ENCODE measurements at regions not wholly inside any gene's neighbourhood (a gene's known extent, or its start where the extent isn't known, plus 50 kb on each side); places are given as distances from the start of the nearest gene placed in this dataset.

GRCh38 chr15:70563561-70564095 is 199.7 kb downstream of the UACA start:
- intact Hi-C loops (cut with micrococcal nuclease) (no loop called here), dilution Hi-C loops (cut with HindIII; ENCODE audit: low sequenced_read_pairs, unreplicated experiment) (no loop called here), in situ Hi-C loops (cut with MboI; ENCODE audit: low sequenced_read_pairs) (no loop called here)
- H3K4me3 ChIP-seq (ENCODE audit: insufficient read depth, low read depth, low read length) = no peak overlapping the region
- no peak overlapping the region for H4K5ac ChIP-seq (ENCODE audit: low read depth, low read length)
- no peaks in the 10 kb centered on the region for H4K20me1 ChIP-seq (ENCODE audit: insufficient read depth, low read length)
- ATAC-seq (ENCODE audit: low read depth) (no peak), DNase-seq (no peak)
- H2BK120ac ChIP-seq (ENCODE audit: low read depth, low read length) = no peak overlapping the region
- no peaks in the 10 kb centered on the region for H3K36me3 ChIP-seq (ENCODE audit: control insufficient read depth, insufficient read depth, low read length)
- H3K79me1 ChIP-seq (ENCODE audit: low read depth in 1 of 2, low read length in 2 of 2) = no peaks in the 10 kb centered on the region
- peaks cover 6% of the 10 kb centered on the region for H3K9me1 ChIP-seq (ENCODE audit: insufficient read depth, low read length)
- peaks cover 11% of the 10 kb centered on the region for H3K4me1 ChIP-seq (ENCODE audit: control insufficient read depth, insufficient read depth, low read length)
- no peak overlapping the region for H3K56ac ChIP-seq (ENCODE audit: extremely low read depth, insufficient read depth, low read length)
- H3K23ac ChIP-seq (ENCODE audit: low read depth, low read length) = no peak overlapping the region
- no peak overlapping the region for H2AK9ac ChIP-seq (replicated peaks; ENCODE audit: low read depth, low read length, poor library complexity)
- H4K8ac ChIP-seq (ENCODE audit: low read depth in 2 of 2, low read length in 2 of 2) = no peak overlapping the region
- no peak overlapping the region for H3K14ac ChIP-seq (replicated peaks; ENCODE audit: low read depth, low read length)
- H2AFZ ChIP-seq (replicated peaks; ENCODE audit: low read length, poor library complexity) = no peak overlapping the region
- ChIA-PET CTCF (no interaction called here), POLR2A (ENCODE audit: unreplicated experiment) (interaction anchor here (0.6 kb wide), 1 partner anchor 627 kb away, joined by 3 read pairs; no protein-coding TSS in a partner anchor)
- H2BK20ac ChIP-seq (ENCODE audit: low read depth, low read length) = no peak overlapping the region
- H3K4me2 ChIP-seq (ENCODE audit: low read depth, low read length) = no peak overlapping the region
- H3K18ac ChIP-seq (ENCODE audit: low read depth, low read length) = no peak overlapping the region
- no peak overlapping the region for H3K4ac ChIP-seq (ENCODE audit: low read depth, low read length)
- no peak overlapping the region for H2BK15ac ChIP-seq (ENCODE audit: low read depth, low read length)
- H2AK5ac ChIP-seq (ENCODE audit: low read depth, low read length) = no peak overlapping the region
- H3K27ac ChIP-seq (ENCODE audit: insufficient read depth, low read length) = no peak overlapping the region
- H2BK5ac ChIP-seq (ENCODE audit: low read depth, low read length, poor library complexity, severe bottlenecking) = no peak overlapping the region
- H3K27me3 ChIP-seq (ENCODE audit: control insufficient read depth, insufficient read depth, low read length) = peaks cover 37% of the 10 kb centered on the region
- no peak for TF ChIP-seq MAZ (IDR thresholded peaks at IDR 0.05; ENCODE audit: borderline replicate concordance, low read depth, low read length)
- TF ChIP-seq BHLHE40 (IDR thresholded peaks at IDR 0.05; ENCODE audit: low read depth, low read length) = no peak
- TF ChIP-seq ELK1 (IDR thresholded peaks at IDR 0.05; ENCODE audit: borderline replicate concordance, low read depth, low read length) = no peak
- TF ChIP-seq CEBPB (IDR thresholded peaks at IDR 0.05; ENCODE audit: low read depth, low read length) = no peak
- no peak for TF ChIP-seq SMC3 (IDR thresholded peaks at IDR 0.05; ENCODE audit: low read depth, low read length)
- TF ChIP-seq USF2 (IDR thresholded peaks at IDR 0.05; ENCODE audit: low read depth, low read length) = no peak
- no peak for TF ChIP-seq MAFK (IDR thresholded peaks at IDR 0.05; ENCODE audit: low read depth, low read length)
- TF ChIP-seq MXI1 (IDR thresholded peaks at IDR 0.05; ENCODE audit: borderline replicate concordance, low read depth, low read length) = no peak
- no peak for TF ChIP-seq CTCF (conservative IDR thresholded peaks at IDR 0.05; ENCODE audit: low read depth, low read length)
- TF ChIP-seq RAD21 (IDR thresholded peaks at IDR 0.05; ENCODE audit: low read length) = no peak
- TF ChIP-seq RFX5 (IDR thresholded peaks at IDR 0.05; ENCODE audit: low read depth, low read length) = no peak
- TF ChIP-seq RCOR1 (IDR thresholded peaks at IDR 0.05; ENCODE audit: insufficient replicate concordance, low read length) = no peak
- no peak for TF ChIP-seq NFE2L2 (IDR thresholded peaks at IDR 0.05; ENCODE audit: low read depth, low read length)
- TF ChIP-seq CHD1 (IDR thresholded peaks at IDR 0.05; ENCODE audit: low read depth, low read length) = no peak
- TF ChIP-seq FOS (IDR thresholded peaks at IDR 0.05; ENCODE audit: low read depth, low read length) = no peak
- no peak for TF ChIP-seq POLR2A (IDR thresholded peaks at IDR 0.05; ENCODE audit: low read depth, low read length)
- no TSS peak for BruUV-seq (replicated peaks)
- 86% methylated on average over 1 of the region's 6 CpGs; no CpG with 5 or more reads in 1 of the 2 experiments for WGBS, 2 experiments (ENCODE audit: extremely low coverage in 2 of 2, insufficient read length in 1 of 2)
- no peaks in the 10 kb centered on the region for H3K9me3 ChIP-seq (ENCODE audit: control insufficient read depth, insufficient read depth, low read length)
- no peak overlapping the region for H4K91ac ChIP-seq (ENCODE audit: insufficient read depth, low read depth, low read length)
- no peak overlapping the region for H3K9ac ChIP-seq (ENCODE audit: low read depth, low read length)
